ENCODE measurements at regions not wholly inside any gene's neighbourhood (a gene's known extent, or its start where the extent isn't known, plus 50 kb on each side); places are given as distances from the start of the nearest gene placed in this dataset.

- TF ChIP-seq CXXC5 (CRISPR knock-in tag; IDR thresholded peaks at IDR 0.05) (no peak), SETDB1 (IDR thresholded peaks at IDR 0.05; ENCODE audit: low read length) (no peak), ZZZ3 (IDR thresholded peaks at IDR 0.05) (no peak), KAT7 (CRISPR knock-in tag; IDR thresholded peaks at IDR 0.05; ENCODE audit: borderline replicate concordance) (no peak)
Observed at GRCh38 chr5:63685454-63685853, 276.8 kb downstream of the HTR1A start (continued).

DNA sequence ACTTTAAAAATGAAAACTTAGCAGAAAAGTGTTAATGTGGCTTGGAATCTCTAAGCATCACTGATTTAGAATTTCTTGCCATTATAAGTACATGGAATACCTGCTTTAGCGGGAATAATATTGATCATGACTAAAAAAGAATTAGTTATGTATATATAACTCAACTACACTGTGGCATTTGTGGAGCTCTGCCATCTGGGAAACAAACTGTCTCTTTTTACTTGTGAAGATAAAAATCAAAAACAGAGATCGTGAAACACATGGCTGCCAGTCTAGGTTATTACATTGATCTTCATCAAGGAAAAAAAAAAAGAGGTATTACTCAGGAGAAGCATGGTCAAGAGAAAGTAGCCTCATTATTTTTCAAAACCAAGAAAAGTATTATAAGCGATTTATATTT is 287.4 kb downstream of the HTR1A start:
- H3K9ac ChIP-seq (ENCODE audit: insufficient read depth in 1 of 2, low read depth in 2 of 2, low read length in 2 of 2) = no peak overlapping the region
- no peaks in the 10 kb centered on the region for H4K20me1 ChIP-seq (replicated peaks; ENCODE audit: control insufficient read depth, insufficient read depth, low read length)
- no peaks in the 10 kb centered on the region for H3K9me1 ChIP-seq (ENCODE audit: control insufficient read depth, insufficient read depth, low read length)
- POLR2A ChIA-PET = no interaction called here
- FAIRE-seq = no peak
- BruUV-seq (replicated peaks) = no TSS peak
- CTCF ChIA-PET (ENCODE audit: low intra/inter-chr PET ratio) = no interaction called here
- no peak overlapping the region for H3K4me2 ChIP-seq (ENCODE audit: insufficient read depth, low read length)
- in situ Hi-C loops (cut with MboI) (no loop called here), intact Hi-C loops (cut with micrococcal nuclease) (no loop called here)
- no peak overlapping the region for H3K4me3 ChIP-seq
- no peaks in the 10 kb centered on the region for H3K9me3 ChIP-seq (replicated peaks; ENCODE audit: control insufficient read depth, insufficient read depth, low read depth, low read length)
- H3K27me3 ChIP-seq (ENCODE audit: control insufficient read depth in 2 of 2, insufficient read depth in 2 of 2, low read length in 2 of 2) = no peaks in the 10 kb centered on the region
- H3K27ac ChIP-seq (ENCODE audit: extremely low read depth, low read depth, low read length) = no peak overlapping the region
- DNase-seq (ENCODE audit: extremely low read depth in 1 of 4, low spot score in 3 of 4) = no peak
- no peak for ATAC-seq
- H3K79me2 ChIP-seq (ENCODE audit: control insufficient read depth, insufficient read depth, low read length) = no peaks in the 10 kb centered on the region
- H3K4me1 ChIP-seq (replicated peaks in 1 of 2; ENCODE audit: control insufficient read depth in 2 of 2, insufficient read depth in 2 of 2, low read length in 2 of 2) = no peaks in the 10 kb centered on the region
- H2AFZ ChIP-seq (ENCODE audit: low read depth, low read length) = no peak overlapping the region
- WGBS (ENCODE audit: insufficient coverage, low coverage, missing lambda C conversion rate) = 0% methylated on average over 3 of the region's 3 CpGs
- H3K36me3 ChIP-seq (ENCODE audit: control insufficient read depth, insufficient read depth, low read length) = no peaks in the 10 kb centered on the region
- TF ChIP-seq, protein P1, sequence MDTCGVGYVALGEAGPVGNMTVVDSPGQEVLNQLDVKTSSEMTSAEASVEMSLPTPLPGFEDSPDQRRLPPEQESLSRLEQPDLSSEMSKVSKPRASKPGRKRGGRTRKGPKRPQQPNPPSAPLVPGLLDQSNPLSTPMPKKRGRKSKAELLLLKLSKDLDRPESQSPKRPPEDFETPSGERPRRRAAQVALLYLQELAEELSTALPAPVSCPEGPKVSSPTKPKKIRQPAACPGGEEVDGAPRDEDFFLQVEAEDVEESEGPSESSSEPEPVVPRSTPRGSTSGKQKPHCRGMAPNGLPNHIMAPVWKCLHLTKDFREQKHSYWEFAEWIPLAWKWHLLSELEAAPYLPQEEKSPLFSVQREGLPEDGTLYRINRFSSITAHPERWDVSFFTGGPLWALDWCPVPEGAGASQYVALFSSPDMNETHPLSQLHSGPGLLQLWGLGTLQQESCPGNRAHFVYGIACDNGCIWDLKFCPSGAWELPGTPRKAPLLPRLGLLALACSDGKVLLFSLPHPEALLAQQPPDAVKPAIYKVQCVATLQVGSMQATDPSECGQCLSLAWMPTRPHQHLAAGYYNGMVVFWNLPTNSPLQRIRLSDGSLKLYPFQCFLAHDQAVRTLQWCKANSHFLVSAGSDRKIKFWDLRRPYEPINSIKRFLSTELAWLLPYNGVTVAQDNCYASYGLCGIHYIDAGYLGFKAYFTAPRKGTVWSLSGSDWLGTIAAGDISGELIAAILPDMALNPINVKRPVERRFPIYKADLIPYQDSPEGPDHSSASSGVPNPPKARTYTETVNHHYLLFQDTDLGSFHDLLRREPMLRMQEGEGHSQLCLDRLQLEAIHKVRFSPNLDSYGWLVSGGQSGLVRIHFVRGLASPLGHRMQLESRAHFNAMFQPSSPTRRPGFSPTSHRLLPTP (IDR thresholded peaks at IDR 0.05; ENCODE audit: borderline replicate concordance, extremely low read depth, insufficient read length) = no peak
- TF ChIP-seq, protein P2, sequence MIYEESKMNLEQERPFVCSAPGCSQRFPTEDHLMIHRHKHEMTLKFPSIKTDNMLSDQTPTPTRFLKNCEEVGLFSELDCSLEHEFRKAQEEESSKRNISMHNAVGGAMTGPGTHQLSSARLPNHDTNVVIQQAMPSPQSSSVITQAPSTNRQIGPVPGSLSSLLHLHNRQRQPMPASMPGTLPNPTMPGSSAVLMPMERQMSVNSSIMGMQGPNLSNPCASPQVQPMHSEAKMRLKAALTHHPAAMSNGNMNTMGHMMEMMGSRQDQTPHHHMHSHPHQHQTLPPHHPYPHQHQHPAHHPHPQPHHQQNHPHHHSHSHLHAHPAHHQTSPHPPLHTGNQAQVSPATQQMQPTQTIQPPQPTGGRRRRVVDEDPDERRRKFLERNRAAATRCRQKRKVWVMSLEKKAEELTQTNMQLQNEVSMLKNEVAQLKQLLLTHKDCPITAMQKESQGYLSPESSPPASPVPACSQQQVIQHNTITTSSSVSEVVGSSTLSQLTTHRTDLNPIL (CRISPR knock-in tag; IDR thresholded peaks at IDR 0.05) = no peak
- TF ChIP-seq RFX5 (IDR thresholded peaks at IDR 0.05; ENCODE audit: low read depth, low read length) (no peak), CBX2 (IDR thresholded peaks at IDR 0.05; ENCODE audit: insufficient read depth, low read length, poor library complexity, severe bottlenecking) (no peak), TCFL5 (CRISPR knock-in tag; conservative IDR thresholded peaks at IDR 0.05) (no peak), ZBTB34 (CRISPR knock-in tag; IDR thresholded peaks at IDR 0.05) (no peak), RAD21 (CRISPR knock-in tag; conservative IDR thresholded peaks at IDR 0.05 in 1 of 2, IDR thresholded peaks at IDR 0.05 in 1 of 2) (no peak), KLF6 (CRISPR knock-in tag; IDR thresholded peaks at IDR 0.05; ENCODE audit: borderline replicate concordance) (no peak), ZNF830 (CRISPR knock-in tag; IDR thresholded peaks at IDR 0.05) (no peak), YBX1 (IDR thresholded peaks at IDR 0.05) (no peak)
- TF ChIP-seq, protein P3, sequence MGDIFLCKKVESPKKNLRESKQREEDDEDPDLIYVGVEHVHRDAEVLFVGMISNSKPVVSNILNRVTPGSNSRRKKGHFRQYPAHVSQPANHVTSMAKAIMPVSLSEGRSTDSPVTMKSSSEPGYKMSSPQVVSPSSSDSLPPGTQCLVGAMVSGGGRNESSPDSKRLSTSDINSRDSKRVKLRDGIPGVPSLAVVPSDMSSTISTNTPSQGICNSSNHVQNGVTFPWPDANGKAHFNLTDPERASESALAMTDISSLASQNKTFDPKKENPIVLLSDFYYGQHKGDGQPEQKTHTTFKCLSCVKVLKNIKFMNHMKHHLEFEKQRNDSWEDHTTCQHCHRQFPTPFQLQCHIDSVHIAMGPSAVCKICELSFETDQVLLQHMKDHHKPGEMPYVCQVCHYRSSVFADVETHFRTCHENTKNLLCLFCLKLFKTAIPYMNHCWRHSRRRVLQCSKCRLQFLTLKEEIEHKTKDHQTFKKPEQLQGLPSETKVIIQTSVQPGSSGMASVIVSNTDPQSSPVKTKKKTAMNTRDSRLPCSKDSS (IDR thresholded peaks at IDR 0.05; ENCODE audit: low read depth, partially characterized antibody) = no peak

Data from K562 (cell line).